Loucy (cell line): ENCODE measurements at regions not wholly inside any gene's neighbourhood (a gene's known extent, or its start where the extent isn't known, plus 50 kb on each side); places are given as distances from the start of the nearest gene placed in this dataset.

Experiments
- EZH2phosphoT487 ChIP-seq: fragments of 200-600 bp; IDR thresholded peaks from 2 replicates; pipeline ENCODE4 v1.6.1; 2018; ENCODE audit warnings: antibody characterized with exemption, mild to moderate bottlenecking, moderate library complexity, borderline replicate concordance
- TF ChIP-seq, protein P1 (sequence below): fragments of 200-600 bp; sonication (generic); conservative IDR thresholded peaks from 2 replicates; pipeline ENCODE4 v1.5.1; 2014; ENCODE audit warnings: mild to moderate bottlenecking, antibody characterized with exemption, low read length

DNA sequence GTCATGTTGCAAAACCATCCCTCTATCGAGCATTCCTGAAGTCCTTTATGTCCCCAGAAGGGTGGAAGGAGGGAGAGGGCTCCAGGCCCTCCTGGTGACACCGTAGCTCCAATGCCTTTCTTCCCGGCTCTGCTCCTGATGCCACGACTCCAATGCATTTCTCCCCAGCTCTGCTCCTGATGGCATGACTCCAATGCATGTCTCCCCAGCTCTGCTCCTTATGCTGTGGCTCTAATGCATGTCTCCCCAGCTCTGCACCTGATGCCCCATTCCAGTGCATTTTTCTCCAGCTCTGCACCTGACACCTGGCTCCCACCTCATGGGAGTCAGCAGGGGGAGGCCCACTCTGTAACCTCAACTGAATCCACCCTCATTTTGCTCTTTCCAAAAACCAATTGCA is 153.0 kb upstream of the SALL3 start:
- TF ChIP-seq, protein P1, sequence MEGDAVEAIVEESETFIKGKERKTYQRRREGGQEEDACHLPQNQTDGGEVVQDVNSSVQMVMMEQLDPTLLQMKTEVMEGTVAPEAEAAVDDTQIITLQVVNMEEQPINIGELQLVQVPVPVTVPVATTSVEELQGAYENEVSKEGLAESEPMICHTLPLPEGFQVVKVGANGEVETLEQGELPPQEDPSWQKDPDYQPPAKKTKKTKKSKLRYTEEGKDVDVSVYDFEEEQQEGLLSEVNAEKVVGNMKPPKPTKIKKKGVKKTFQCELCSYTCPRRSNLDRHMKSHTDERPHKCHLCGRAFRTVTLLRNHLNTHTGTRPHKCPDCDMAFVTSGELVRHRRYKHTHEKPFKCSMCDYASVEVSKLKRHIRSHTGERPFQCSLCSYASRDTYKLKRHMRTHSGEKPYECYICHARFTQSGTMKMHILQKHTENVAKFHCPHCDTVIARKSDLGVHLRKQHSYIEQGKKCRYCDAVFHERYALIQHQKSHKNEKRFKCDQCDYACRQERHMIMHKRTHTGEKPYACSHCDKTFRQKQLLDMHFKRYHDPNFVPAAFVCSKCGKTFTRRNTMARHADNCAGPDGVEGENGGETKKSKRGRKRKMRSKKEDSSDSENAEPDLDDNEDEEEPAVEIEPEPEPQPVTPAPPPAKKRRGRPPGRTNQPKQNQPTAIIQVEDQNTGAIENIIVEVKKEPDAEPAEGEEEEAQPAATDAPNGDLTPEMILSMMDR: no peak
- no peak for TF ChIP-seq EZH2phosphoT487
